Right lobe of liver (tissue), 4 donors: ENCODE measurements at regions not wholly inside any gene's neighbourhood (a gene's known extent, or its start where the extent isn't known, plus 50 kb on each side); places are given as distances from the start of the nearest gene placed in this dataset.

ENCODE experiments used
- CTCF ChIP-seq, 4 donors: fragments of 200-600 bp in 3 of 4; fragments of 450-650 bp in 1 of 4; IDR thresholded peaks; one replicate each; pipeline versions ENCODE4 v1.5.1 to v1.8.0; 2016 to 2022; ENCODE audit warnings: antibody characterized with exemption in 4 of 4, mild to moderate bottlenecking in 2 of 4
- POLR2A ChIP-seq: fragments of 450-650 bp; IDR thresholded peaks from one replicate; pipeline ENCODE4 v1.6.1; 2017; ENCODE audit warnings: antibody characterized with exemption, mild to moderate bottlenecking
- donor health status: DM: no; HTN: no; CAD: no.
- donor health status: DM: no; HTN: no; CAD: no.
- donor health status: DM: no; HTN: yes; CAD: no.

- TF ChIP-seq CTCF (IDR thresholded peaks at IDR 0.05): no peak
- no peak for TF ChIP-seq POLR2A
Measured at GRCh38 chr6:98467902-98468301, 366.5 kb upstream of the POU3F2 start.
